ENCODE measurements at regions not wholly inside any gene's neighbourhood (a gene's known extent, or its start where the extent isn't known, plus 50 kb on each side); places are given as distances from the start of the nearest gene placed in this dataset.

- CTCF ChIA-PET: no interaction called here
- in situ Hi-C loops (cut with HindIII; ENCODE audit: low pct_unique_long_range_greater_than_20kb, low sequenced_read_pairs) (no loop called here), intact Hi-C loops (cut with micrococcal nuclease; ENCODE audit: unreplicated experiment) (no loop called here)
- POLR2A ChIA-PET: no interaction called here
- H3K4me3 ChIP-seq (ENCODE audit: low read depth in 2 of 2, low read length in 2 of 2): no peak overlapping the region
- TF ChIP-seq, protein P1, sequence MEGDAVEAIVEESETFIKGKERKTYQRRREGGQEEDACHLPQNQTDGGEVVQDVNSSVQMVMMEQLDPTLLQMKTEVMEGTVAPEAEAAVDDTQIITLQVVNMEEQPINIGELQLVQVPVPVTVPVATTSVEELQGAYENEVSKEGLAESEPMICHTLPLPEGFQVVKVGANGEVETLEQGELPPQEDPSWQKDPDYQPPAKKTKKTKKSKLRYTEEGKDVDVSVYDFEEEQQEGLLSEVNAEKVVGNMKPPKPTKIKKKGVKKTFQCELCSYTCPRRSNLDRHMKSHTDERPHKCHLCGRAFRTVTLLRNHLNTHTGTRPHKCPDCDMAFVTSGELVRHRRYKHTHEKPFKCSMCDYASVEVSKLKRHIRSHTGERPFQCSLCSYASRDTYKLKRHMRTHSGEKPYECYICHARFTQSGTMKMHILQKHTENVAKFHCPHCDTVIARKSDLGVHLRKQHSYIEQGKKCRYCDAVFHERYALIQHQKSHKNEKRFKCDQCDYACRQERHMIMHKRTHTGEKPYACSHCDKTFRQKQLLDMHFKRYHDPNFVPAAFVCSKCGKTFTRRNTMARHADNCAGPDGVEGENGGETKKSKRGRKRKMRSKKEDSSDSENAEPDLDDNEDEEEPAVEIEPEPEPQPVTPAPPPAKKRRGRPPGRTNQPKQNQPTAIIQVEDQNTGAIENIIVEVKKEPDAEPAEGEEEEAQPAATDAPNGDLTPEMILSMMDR (IDR thresholded peaks at IDR 0.05): no peak
- TF ChIP-seq TCF7L2 (IDR thresholded peaks at IDR 0.05; ENCODE audit: low read depth, low read length): no peak
- no TSS peak for BruUV-seq (replicated peaks)
- DNase-seq (ENCODE audit: low read depth, low spot score) (no peak), ATAC-seq (no peak)
- no peaks in the 10 kb centered on the region for H3K36me3 ChIP-seq (ENCODE audit: control insufficient read depth, insufficient read depth, low read length)
- H3K9me3 ChIP-seq (ENCODE audit: control insufficient read depth, insufficient read depth, low read depth, low read length): no peaks in the 10 kb centered on the region
- no peak overlapping the region for H3K27ac ChIP-seq (ENCODE audit: low read length)
- peaks cover 3% of the 10 kb centered on the region for H3K27me3 ChIP-seq (ENCODE audit: control insufficient read depth, insufficient read depth, low read length)
- no peaks in the 10 kb centered on the region for H3K4me1 ChIP-seq (ENCODE audit: control insufficient read depth, insufficient read depth, low read length)
Observed at GRCh38 chr7:16067711-16068110, 353.6 kb downstream of the CRPPA start.

DNA sequence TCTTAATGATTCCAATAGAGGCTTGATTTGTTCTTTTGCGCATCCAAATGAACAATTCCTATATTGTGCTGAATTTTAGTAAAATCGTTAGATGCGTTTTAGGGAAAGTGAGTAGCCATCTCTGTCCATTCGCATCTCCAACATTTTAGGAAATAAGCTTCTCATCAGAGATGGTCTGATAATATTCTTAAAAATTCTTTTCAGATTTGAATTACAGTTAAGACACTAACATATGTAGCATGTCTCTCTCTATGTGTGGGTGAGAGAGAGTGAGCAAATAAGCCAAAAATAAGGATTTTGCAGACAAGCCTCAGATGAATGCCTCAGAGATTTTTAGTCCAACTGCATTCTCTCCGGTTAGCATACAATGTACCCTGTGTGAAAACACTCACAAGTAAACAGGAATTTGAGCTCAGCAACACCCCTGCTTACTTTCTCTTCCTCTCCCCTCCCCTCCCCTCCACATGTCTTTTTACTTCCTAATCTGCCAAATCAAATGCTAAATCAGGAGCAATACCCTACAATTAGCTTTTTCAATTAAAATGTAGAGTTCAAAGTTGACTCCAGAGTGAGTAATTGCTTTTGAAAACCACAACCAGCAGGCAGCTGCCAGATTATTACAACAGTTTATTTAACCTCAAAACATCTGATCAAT is 354.4 kb downstream of the CRPPA start:
- intact Hi-C loops (cut with micrococcal nuclease; ENCODE audit: unreplicated experiment) (no loop called here), in situ Hi-C loops (cut with HindIII; ENCODE audit: low pct_unique_long_range_greater_than_20kb, low sequenced_read_pairs) (no loop called here)
- Histone ChIP-seq H3K9me3 (ENCODE audit: control insufficient read depth, insufficient read depth, low read depth, low read length) (no peaks in the 10 kb centered on the region), H3K4me1 (ENCODE audit: control insufficient read depth, insufficient read depth, low read length) (no peaks in the 10 kb centered on the region), H3K4me3 (ENCODE audit: low read depth in 2 of 2, low read length in 2 of 2) (no peak overlapping the region), H3K27me3 (ENCODE audit: control insufficient read depth, insufficient read depth, low read length) (no peaks in the 10 kb centered on the region), H3K27ac (ENCODE audit: low read length) (no peak overlapping the region), H3K36me3 (ENCODE audit: control insufficient read depth, insufficient read depth, low read length) (no peaks in the 10 kb centered on the region)
- ATAC-seq (no peak), DNase-seq (ENCODE audit: low read depth, low spot score) (no peak)
- BruUV-seq (replicated peaks): no TSS peak
- TF ChIP-seq SIN3A (IDR thresholded peaks at IDR 0.05; ENCODE audit: borderline replicate concordance, insufficient read depth, low read depth, low read length) (no peak), TCF7L2 (IDR thresholded peaks at IDR 0.05; ENCODE audit: low read depth, low read length) (no peak), POLR2AphosphoS5 (IDR thresholded peaks at IDR 0.05; ENCODE audit: low read depth, low read length) (no peak)
- TF ChIP-seq, protein P1 (IDR thresholded peaks at IDR 0.05): no peak
- TF ChIP-seq, protein P2, sequence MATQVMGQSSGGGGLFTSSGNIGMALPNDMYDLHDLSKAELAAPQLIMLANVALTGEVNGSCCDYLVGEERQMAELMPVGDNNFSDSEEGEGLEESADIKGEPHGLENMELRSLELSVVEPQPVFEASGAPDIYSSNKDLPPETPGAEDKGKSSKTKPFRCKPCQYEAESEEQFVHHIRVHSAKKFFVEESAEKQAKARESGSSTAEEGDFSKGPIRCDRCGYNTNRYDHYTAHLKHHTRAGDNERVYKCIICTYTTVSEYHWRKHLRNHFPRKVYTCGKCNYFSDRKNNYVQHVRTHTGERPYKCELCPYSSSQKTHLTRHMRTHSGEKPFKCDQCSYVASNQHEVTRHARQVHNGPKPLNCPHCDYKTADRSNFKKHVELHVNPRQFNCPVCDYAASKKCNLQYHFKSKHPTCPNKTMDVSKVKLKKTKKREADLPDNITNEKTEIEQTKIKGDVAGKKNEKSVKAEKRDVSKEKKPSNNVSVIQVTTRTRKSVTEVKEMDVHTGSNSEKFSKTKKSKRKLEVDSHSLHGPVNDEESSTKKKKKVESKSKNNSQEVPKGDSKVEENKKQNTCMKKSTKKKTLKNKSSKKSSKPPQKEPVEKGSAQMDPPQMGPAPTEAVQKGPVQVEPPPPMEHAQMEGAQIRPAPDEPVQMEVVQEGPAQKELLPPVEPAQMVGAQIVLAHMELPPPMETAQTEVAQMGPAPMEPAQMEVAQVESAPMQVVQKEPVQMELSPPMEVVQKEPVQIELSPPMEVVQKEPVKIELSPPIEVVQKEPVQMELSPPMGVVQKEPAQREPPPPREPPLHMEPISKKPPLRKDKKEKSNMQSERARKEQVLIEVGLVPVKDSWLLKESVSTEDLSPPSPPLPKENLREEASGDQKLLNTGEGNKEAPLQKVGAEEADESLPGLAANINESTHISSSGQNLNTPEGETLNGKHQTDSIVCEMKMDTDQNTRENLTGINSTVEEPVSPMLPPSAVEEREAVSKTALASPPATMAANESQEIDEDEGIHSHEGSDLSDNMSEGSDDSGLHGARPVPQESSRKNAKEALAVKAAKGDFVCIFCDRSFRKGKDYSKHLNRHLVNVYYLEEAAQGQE (IDR thresholded peaks at IDR 0.05; ENCODE audit: insufficient read depth in 1 of 2, low read depth in 2 of 2, low read length in 1 of 2): no peak
- ChIA-PET POLR2A (no interaction called here), CTCF (no interaction called here)

All from Panc1 (cell line).